K562 (cell line): ENCODE measurements at regions not wholly inside any gene's neighbourhood (a gene's known extent, or its start where the extent isn't known, plus 50 kb on each side); places are given as distances from the start of the nearest gene placed in this dataset.

Source experiments
- ARID1B ChIP-seq: fragments of 450-650 bp; IDR thresholded peaks from 2 replicates; pipeline ENCODE4 v1.6.1; 2016; ENCODE audit warnings: antibody characterized with exemption, mild to moderate bottlenecking, inconsistent platforms
- BRCA1 ChIP-seq, 2 experiments: fragments of 450-650 bp in 1 of 2; sonication (generic) in 1 of 2; formaldehyde crosslinking in 1 of 2; IDR thresholded peaks; 2 replicates each; pipeline versions ENCODE4 v1.5.0 to v1.6.1; 2017 to 2020; ENCODE audit warnings: mild to moderate bottlenecking in 1 of 2, missing genetic modification reagents in 1 of 2
- CBFA2T3 ChIP-seq: fragments of 450-650 bp; IDR thresholded peaks from 2 replicates; pipeline ENCODE4 v1.6.1; 2017
- CC2D1A ChIP-seq: fragments of 450-650 bp; IDR thresholded peaks from 2 replicates; pipeline ENCODE4 v1.6.1; 2017; ENCODE audit warnings: mild to moderate bottlenecking
- CUX1 ChIP-seq: fragments of 200-800 bp; sonication (Bioruptor generic); IDR thresholded peaks from 2 replicates; pipeline ENCODE4 v1.6.1; 2016; ENCODE audit warnings: missing genetic modification characterization, missing compliant biosample characterization
- ETV6 ChIP-seq, 3 experiments: fragments of 150-350 bp in 1 of 3; sonication (generic) in 1 of 3; formaldehyde crosslinking in 1 of 3; IDR thresholded peaks; 2 replicates each; pipeline versions ENCODE4 v1.6.1 to v1.8.0; 2014 to 2022; ENCODE audit warnings: borderline replicate concordance in 2 of 3, low read depth in 2 of 3, antibody characterized with exemption in 1 of 3, low read length in 1 of 3, mild to moderate bottlenecking in 1 of 3, missing genetic modification reagents in 1 of 3
- FOXA3 ChIP-seq, 2 experiments: fragments of 450-650 bp in 1 of 2; sonication (generic) in 1 of 2; formaldehyde crosslinking; IDR thresholded peaks in 1 of 2; conservative IDR thresholded peaks in 1 of 2; 2 replicates each; pipeline versions ENCODE4 v1.4.0 to v1.8.0; 2020 to 2022; ENCODE audit warnings: mild to moderate bottlenecking in 2 of 2, missing genetic modification reagents in 1 of 2
- IRF2 ChIP-seq: sonication (generic); formaldehyde crosslinking; IDR thresholded peaks from 2 replicates; pipeline ENCODE4 v1.8.1; 2022; ENCODE audit warnings: mild to moderate bottlenecking, missing genetic modification reagents
- JUND ChIP-seq, 2 experiments: IDR thresholded peaks; 2 replicates in 1 of 2; 3 replicates in 1 of 2; pipeline ENCODE4 v1.6.1; 2011; ENCODE audit warnings: borderline replicate concordance in 2 of 2, low read depth in 2 of 2, low read length in 2 of 2, improper control_type of control experiment in 1 of 2, missing biosample characterization in 1 of 2, missing genetic modification characterization in 1 of 2, missing genetic modification reagents in 1 of 2
- KDM5B ChIP-seq: fragments of 200-600 bp; sonication (generic); IDR thresholded peaks from 2 replicates; pipeline ENCODE4 v1.6.1; 2012; ENCODE audit warnings: low read depth, mild to moderate bottlenecking, moderate library complexity, low read length, control low read depth, inconsistent platforms; ENCODE audit not compliant: insufficient replicate concordance
- PTBP1 ChIP-seq: fragments of 200-400 bp; formaldehyde crosslinking; IDR thresholded peaks from 2 replicates; pipeline ENCODE4 v1.6.1; 2017; ENCODE audit warnings: low read depth, low read length
- RNF2 ChIP-seq: sonication (generic); IDR thresholded peaks from 2 replicates; pipeline ENCODE4 v1.6.1; 2016
- SRSF1 ChIP-seq: fragments of 200-400 bp; formaldehyde crosslinking; IDR thresholded peaks from 2 replicates; pipeline ENCODE4 v1.6.1; 2017; ENCODE audit warnings: mild to moderate bottlenecking, low read depth, low read length, moderate library complexity
- ZFX ChIP-seq: sonication (generic); formaldehyde crosslinking; IDR thresholded peaks from 2 replicates; pipeline ENCODE4 v1.8.0; 2022; ENCODE audit warnings: mild to moderate bottlenecking, missing genetic modification reagents, moderate library complexity
- ZNF134 ChIP-seq: fragments of 250-450 bp; sonication (Bioruptor Pico); conservative IDR thresholded peaks from 2 replicates; pipeline ENCODE4 v1.4.0; 2020
- ZNF263 ChIP-seq: sonication (generic); formaldehyde crosslinking; IDR thresholded peaks from 2 replicates; pipeline ENCODE4 v1.8.0; 2022; ENCODE audit warnings: mild to moderate bottlenecking, missing genetic modification reagents, borderline replicate concordance
- ZNF347 ChIP-seq: fragments of 450-650 bp; formaldehyde crosslinking; IDR thresholded peaks from 2 replicates; pipeline ENCODE4 v1.4.0; 2020; ENCODE audit warnings: low read depth, mild to moderate bottlenecking, moderate library complexity
- ZNF586 ChIP-seq: fragments of 450-650 bp; formaldehyde crosslinking; conservative IDR thresholded peaks from 2 replicates; pipeline ENCODE4 v1.4.0; 2020; ENCODE audit warnings: mild to moderate bottlenecking, moderate library complexity
- TF ChIP-seq, protein P1 (sequence below): sonication (generic); formaldehyde crosslinking; IDR thresholded peaks from 2 replicates; pipeline ENCODE4 v1.8.0; 2023; ENCODE audit warnings: mild to moderate bottlenecking, missing genetic modification reagents
- TF ChIP-seq, protein P2 (sequence below): fragments of 250-450 bp; sonication (Bioruptor Pico); IDR thresholded peaks from 2 replicates; pipeline ENCODE4 v1.5.0; 2021

- TF ChIP-seq CUX1 (CRISPR knock-in tag): no peak
- no peak for TF ChIP-seq ZNF347 (CRISPR knock-in tag)
- peak in 1 of 2 experiments; percentile 91; a peak in 2 of 4 replicates for TF ChIP-seq FOXA3 (CRISPR knock-in tag; conservative IDR thresholded peaks at IDR 0.05 in 1 of 2, IDR thresholded peaks at IDR 0.05 in 1 of 2)
- TF ChIP-seq ARID1B: peak; percentile 98
- no peak for TF ChIP-seq BRCA1 (IDR thresholded peaks at IDR 0.05)
- TF ChIP-seq BRCA1 (CRISPR knock-in tag; IDR thresholded peaks at IDR 0.05): no peak
- TF ChIP-seq ZNF134 (CRISPR knock-in tag): no peak
- no peak for TF ChIP-seq IRF2 (CRISPR knock-in tag)
- no peak for TF ChIP-seq ETV6 (IDR thresholded peaks at IDR 0.05; ENCODE audit: borderline replicate concordance in 1 of 2, low read depth in 2 of 2, low read length in 1 of 2)
- no peak for TF ChIP-seq ETV6 (CRISPR knock-in tag; IDR thresholded peaks at IDR 0.05; ENCODE audit: borderline replicate concordance)
- TF ChIP-seq CC2D1A: peak; percentile 78; the same call in 1 of the 2 replicates
- TF ChIP-seq, protein P1, sequence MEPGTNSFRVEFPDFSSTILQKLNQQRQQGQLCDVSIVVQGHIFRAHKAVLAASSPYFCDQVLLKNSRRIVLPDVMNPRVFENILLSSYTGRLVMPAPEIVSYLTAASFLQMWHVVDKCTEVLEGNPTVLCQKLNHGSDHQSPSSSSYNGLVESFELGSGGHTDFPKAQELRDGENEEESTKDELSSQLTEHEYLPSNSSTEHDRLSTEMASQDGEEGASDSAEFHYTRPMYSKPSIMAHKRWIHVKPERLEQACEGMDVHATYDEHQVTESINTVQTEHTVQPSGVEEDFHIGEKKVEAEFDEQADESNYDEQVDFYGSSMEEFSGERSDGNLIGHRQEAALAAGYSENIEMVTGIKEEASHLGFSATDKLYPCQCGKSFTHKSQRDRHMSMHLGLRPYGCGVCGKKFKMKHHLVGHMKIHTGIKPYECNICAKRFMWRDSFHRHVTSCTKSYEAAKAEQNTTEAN (CRISPR knock-in tag): no peak
- TF ChIP-seq CBFA2T3: peak; percentile 99
- TF ChIP-seq RNF2: peak; percentile 66; the same call in 1 of the 2 replicates
- no peak for TF ChIP-seq PTBP1
- no peak for TF ChIP-seq SRSF1
- no peak for TF ChIP-seq ZFX
- no peak for TF ChIP-seq ZNF263 (CRISPR knock-in tag)
- no peak for TF ChIP-seq KDM5B
- TF ChIP-seq, protein P2, sequence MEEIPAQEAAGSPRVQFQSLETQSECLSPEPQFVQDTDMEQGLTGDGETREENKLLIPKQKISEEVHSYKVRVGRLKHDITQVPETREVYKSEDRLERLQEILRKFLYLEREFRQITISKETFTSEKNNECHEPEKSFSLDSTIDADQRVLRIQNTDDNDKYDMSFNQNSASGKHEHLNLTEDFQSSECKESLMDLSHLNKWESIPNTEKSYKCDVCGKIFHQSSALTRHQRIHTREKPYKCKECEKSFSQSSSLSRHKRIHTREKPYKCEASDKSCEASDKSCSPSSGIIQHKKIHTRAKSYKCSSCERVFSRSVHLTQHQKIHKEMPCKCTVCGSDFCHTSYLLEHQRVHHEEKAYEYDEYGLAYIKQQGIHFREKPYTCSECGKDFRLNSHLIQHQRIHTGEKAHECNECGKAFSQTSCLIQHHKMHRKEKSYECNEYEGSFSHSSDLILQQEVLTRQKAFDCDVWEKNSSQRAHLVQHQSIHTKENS (CRISPR knock-in tag): no peak
- no peak for TF ChIP-seq ZNF586 (CRISPR knock-in tag)
- TF ChIP-seq JUND (IDR thresholded peaks at IDR 0.05; ENCODE audit: borderline replicate concordance, low read depth, low read length): peak; percentile 60; the same call in 1 of the 2 replicates
- TF ChIP-seq JUND (tag; IDR thresholded peaks at IDR 0.05; ENCODE audit: borderline replicate concordance, low read depth, low read length): peak; percentile 49; the same call in 1 of the 3 replicates
Measured at GRCh38 chr11:72493426-72494108, 59.2 kb upstream of the CLPB start (continued).
